Naive thymus-derived CD8-positive, alpha-beta T cell (primary cell): ENCODE measurements at regions not wholly inside any gene's neighbourhood (a gene's known extent, or its start where the extent isn't known, plus 50 kb on each side); places are given as distances from the start of the nearest gene placed in this dataset.

Experiments
- ATAC-seq, 2 donors: fragments of 150-1000 bp; cut with Tn5 transposase in 1 of 2; sonication (Bioruptor Pico), chemical (Tn5 transposase) in 1 of 2; 1 replicate in 1 of 2; 2 replicates in 1 of 2; pipeline ENCODE4 v1.10.0; 2021; ENCODE audit warnings: mild to moderate bottlenecking in 2 of 2, moderate library complexity in 2 of 2
- POLR2A ChIA-PET: fragments of 350-600 bp; sonication (Branson Sonifier 250); formaldehyde crosslinking; loops from one replicate; lab custom pipeline; 2021; ENCODE audit warnings: antibody characterized with exemption; lab: Charles Lee
- DNase-seq, 10 donors: peaks; one replicate each; pipeline versions ENCODE4 v3.0.0 to v3.0.0-alpha.2; 2020 to 2022
- H3K27ac Mint-ChIP-seq, 10 donors: one replicate each; pipeline ENCODE4 v1.8.0; 2020 to 2022; ENCODE audit warnings: mild to moderate bottlenecking in 10 of 10, mixed read lengths in 10 of 10, moderate library complexity in 4 of 10, inconsistent platforms in 1 of 10
- H3K27me3 Mint-ChIP-seq, 5 donors: one replicate each; pipeline ENCODE4 v1.8.0; 2021 to 2022; ENCODE audit warnings: mixed read lengths in 5 of 5
- H3K36me3 Mint-ChIP-seq, 3 donors: one replicate each; pipeline ENCODE4 v1.8.0; 2020 to 2022; ENCODE audit warnings: mixed read lengths in 3 of 3, mild to moderate bottlenecking in 2 of 3, inconsistent platforms in 1 of 3
- H3K4me1 Mint-ChIP-seq, 4 donors: one replicate each; pipeline ENCODE4 v1.8.0; 2021 to 2022; ENCODE audit warnings: mixed read lengths in 4 of 4
- H3K4me3 Mint-ChIP-seq, 10 donors: one replicate each; pipeline ENCODE4 v1.8.0; 2020 to 2022; ENCODE audit warnings: mild to moderate bottlenecking in 10 of 10, mixed read lengths in 10 of 10, moderate library complexity in 6 of 10, inconsistent platforms in 1 of 10
- H3K9me3 Mint-ChIP-seq, 9 donors: one replicate each; pipeline ENCODE4 v1.8.0; 2020 to 2022; ENCODE audit warnings: mixed read lengths in 9 of 9, mild to moderate bottlenecking in 3 of 9, inconsistent platforms in 1 of 9, moderate library complexity in 1 of 9

GRCh38 chr4:34709564-34709963 is 1534.8 kb downstream of the ARAP2 start:
- Mint-ChIP-seq H3K27me3 (no peaks in the 10 kb centered on the region), H3K4me1 (no peaks in the 10 kb centered on the region), H3K27ac (no peak overlapping the region), H3K4me3 (no peak overlapping the region), H3K9me3 (peaks cover 2 to 24% (median 12%) of the 10 kb centered on the region in 9 donors), H3K36me3 (no peaks in the 10 kb centered on the region)
- ATAC-seq = no peak
- POLR2A ChIA-PET = no interaction called here
- no peak for DNase-seq

DNA sequence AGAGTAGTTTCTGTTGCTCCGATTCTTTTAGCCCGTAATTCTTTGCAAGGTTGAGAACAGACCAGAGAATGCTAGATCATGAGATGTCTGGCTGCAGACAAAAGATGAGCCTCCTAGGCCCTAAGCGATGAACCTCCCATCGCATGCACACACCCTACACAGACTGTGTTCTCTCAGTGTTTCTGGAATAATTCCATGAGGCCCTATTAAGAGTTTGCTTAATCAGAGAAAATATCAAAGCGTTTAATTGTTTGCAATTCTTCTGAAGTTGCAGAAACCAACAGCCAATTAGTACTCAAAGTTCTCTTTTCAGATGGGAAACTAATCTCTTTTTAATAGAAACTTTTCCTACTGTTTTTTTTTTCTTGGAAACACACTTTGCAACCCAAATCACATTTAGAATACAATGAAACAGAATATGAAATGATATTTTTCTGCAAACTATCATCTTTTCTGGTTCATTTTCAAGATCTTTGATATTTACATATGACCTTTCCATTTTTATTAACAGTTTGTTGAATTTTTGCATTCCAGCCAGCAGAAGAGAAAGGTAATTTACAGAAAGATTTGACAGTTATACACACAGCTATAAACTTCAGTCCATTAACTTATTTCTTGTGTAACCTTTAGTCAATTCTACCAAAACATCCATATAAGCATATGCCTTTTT is 1525.6 kb downstream of the ARAP2 start:
- H3K27me3 Mint-ChIP-seq = no peaks in the 10 kb centered on the region
- no peak for DNase-seq
- H3K4me1 Mint-ChIP-seq = no peaks in the 10 kb centered on the region
- peaks cover 0 to 12% (median 0%) of the 10 kb centered on the region in 9 donors for H3K9me3 Mint-ChIP-seq
- no peak overlapping the region for H3K4me3 Mint-ChIP-seq
- POLR2A ChIA-PET = no interaction called here
- no peak for ATAC-seq
- no peaks in the 10 kb centered on the region for H3K36me3 Mint-ChIP-seq
- H3K27ac Mint-ChIP-seq = no peak overlapping the region

- H3K36me3 Mint-ChIP-seq = no peaks in the 10 kb centered on the region
- DNase-seq (no peak), ATAC-seq (no peak)
- no peaks in the 10 kb centered on the region for H3K4me1 Mint-ChIP-seq
- H3K9me3 Mint-ChIP-seq = peaks cover 0 to 8% (median 0%) of the 10 kb centered on the region in 9 donors
- no peaks in the 10 kb centered on the region for H3K27me3 Mint-ChIP-seq
- no peak overlapping the region for H3K27ac Mint-ChIP-seq
- POLR2A ChIA-PET = no interaction called here
- no peak overlapping the region for H3K4me3 Mint-ChIP-seq
Observed at GRCh38 chr4:34720571-34720970, 1523.7 kb downstream of the ARAP2 start.

GRCh38 chr4:34721835-34722234 is 1522.5 kb downstream of the ARAP2 start:
- no peak overlapping the region for H3K4me3 Mint-ChIP-seq
- no peaks in the 10 kb centered on the region for H3K27me3 Mint-ChIP-seq
- no peaks in the 10 kb centered on the region for H3K4me1 Mint-ChIP-seq
- DNase-seq (no peak), ATAC-seq (no peak)
- H3K36me3 Mint-ChIP-seq = no peaks in the 10 kb centered on the region
- no peak overlapping the region for H3K27ac Mint-ChIP-seq
- POLR2A ChIA-PET = no interaction called here
- H3K9me3 Mint-ChIP-seq = peaks cover 0 to 11% (median 0%) of the 10 kb centered on the region in 9 donors

DNA sequence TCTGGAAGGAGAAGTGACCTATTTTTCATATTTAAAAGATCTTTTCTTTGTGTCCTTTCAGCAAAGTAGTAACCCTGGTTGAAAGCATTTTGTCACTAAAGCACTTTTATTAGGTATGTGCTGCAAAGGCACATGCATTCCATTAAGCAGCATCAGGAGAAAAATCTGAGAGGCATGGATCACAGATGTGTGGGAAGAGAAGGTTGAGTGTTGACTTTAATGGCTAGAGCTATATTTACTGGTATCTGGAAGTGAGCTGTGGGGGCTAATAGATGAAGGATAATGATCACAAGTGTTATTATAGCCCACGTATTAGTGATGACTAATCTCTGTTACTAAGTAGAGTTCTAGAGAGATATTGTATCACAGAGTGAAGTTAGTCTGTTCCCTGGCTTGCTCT is 1520.7 kb downstream of the ARAP2 start:
- Mint-ChIP-seq H3K9me3 (peaks cover 0 to 11% (median 0%) of the 10 kb centered on the region in 9 donors), H3K4me1 (no peaks in the 10 kb centered on the region)
- no peak for ATAC-seq

GRCh38 chr4:34724491-34724890 is 1519.8 kb downstream of the ARAP2 start:
- H3K4me1 Mint-ChIP-seq = no peaks in the 10 kb centered on the region
- POLR2A ChIA-PET = no interaction called here
- H3K9me3 Mint-ChIP-seq = peaks cover 0 to 11% (median 0%) of the 10 kb centered on the region in 9 donors
- H3K27ac Mint-ChIP-seq = no peak overlapping the region
- DNase-seq (no peak), ATAC-seq (no peak)
- no peak overlapping the region for H3K4me3 Mint-ChIP-seq
- H3K27me3 Mint-ChIP-seq = no peaks in the 10 kb centered on the region
- H3K36me3 Mint-ChIP-seq = no peaks in the 10 kb centered on the region

More for the DNA sequence above, 1520.7 kb downstream of the ARAP2 start:
- no peaks in the 10 kb centered on the region for H3K36me3 Mint-ChIP-seq
- DNase-seq = no peak
- POLR2A ChIA-PET = no interaction called here
- no peaks in the 10 kb centered on the region for H3K27me3 Mint-ChIP-seq
- H3K4me3 Mint-ChIP-seq = no peak overlapping the region
- H3K27ac Mint-ChIP-seq = no peak overlapping the region

- no peak for ATAC-seq
Observed at GRCh38 chr4:34731070-34731469, 1513.2 kb downstream of the ARAP2 start.

GRCh38 chr4:34732176-34732950 is 1512.0 kb downstream of the ARAP2 start:
- H3K27ac Mint-ChIP-seq = no peak overlapping the region
- no peak overlapping the region for H3K4me3 Mint-ChIP-seq
- H3K4me1 Mint-ChIP-seq = no peaks in the 10 kb centered on the region
- H3K9me3 Mint-ChIP-seq = peaks cover 0 to 5% (median 0%) of the 10 kb centered on the region in 9 donors
- no peak for ATAC-seq
- no peaks in the 10 kb centered on the region for H3K27me3 Mint-ChIP-seq
- POLR2A ChIA-PET = no interaction called here
- DNase-seq = no peak
- no peaks in the 10 kb centered on the region for H3K36me3 Mint-ChIP-seq

More at GRCh38 chr4:34731070-34731469, 1513.2 kb downstream of the ARAP2 start:
- POLR2A ChIA-PET = no interaction called here
- Mint-ChIP-seq H3K27ac (no peak overlapping the region), H3K4me1 (no peaks in the 10 kb centered on the region), H3K27me3 (no peaks in the 10 kb centered on the region), H3K4me3 (no peak overlapping the region), H3K9me3 (peaks cover 0 to 5% (median 0%) of the 10 kb centered on the region in 9 donors), H3K36me3 (no peaks in the 10 kb centered on the region)
- DNase-seq = no peak

DNA sequence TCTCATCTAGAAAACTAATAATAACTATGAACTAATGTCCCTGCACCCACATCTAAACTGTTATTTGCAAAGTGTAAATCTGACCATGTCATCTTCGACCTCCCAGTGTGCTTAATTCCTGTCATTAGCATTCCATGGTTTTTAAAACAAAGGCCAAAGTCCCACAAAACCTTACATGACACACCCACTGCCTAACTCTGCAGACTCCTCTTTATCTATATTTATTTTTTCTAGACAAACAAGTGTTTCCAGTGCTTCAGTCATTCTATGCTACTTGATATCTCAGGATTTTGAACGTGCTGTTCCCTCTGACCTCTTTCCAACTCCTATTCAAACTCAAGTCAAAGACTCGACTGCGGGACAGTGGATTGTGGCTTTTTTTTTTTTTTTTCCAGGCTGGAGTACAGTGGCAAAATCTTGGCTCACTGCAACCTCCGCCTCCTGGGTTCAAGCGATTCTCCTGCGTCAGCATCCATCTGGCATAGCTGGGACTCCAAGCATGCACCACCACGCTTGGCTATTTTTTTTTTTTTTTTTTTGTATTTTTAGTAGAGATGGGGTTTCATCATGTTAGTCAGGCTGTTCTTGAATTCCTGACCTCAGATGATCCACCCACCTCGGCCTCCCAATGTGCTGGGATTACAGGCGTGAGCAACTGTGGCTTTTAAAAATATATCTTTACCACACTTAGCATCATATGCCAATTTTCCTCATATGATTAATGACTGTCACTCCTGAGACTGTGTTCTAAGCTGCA is 1511.0 kb downstream of the ARAP2 start:
- H3K9me3 Mint-ChIP-seq = peaks cover 0 to 5% (median 0%) of the 10 kb centered on the region in 9 donors
- no peaks in the 10 kb centered on the region for H3K36me3 Mint-ChIP-seq
- H3K4me1 Mint-ChIP-seq = no peaks in the 10 kb centered on the region
- no peak overlapping the region for H3K4me3 Mint-ChIP-seq
- POLR2A ChIA-PET = no interaction called here
- H3K27me3 Mint-ChIP-seq = no peaks in the 10 kb centered on the region
- DNase-seq = no peak
- no peak overlapping the region for H3K27ac Mint-ChIP-seq
- no peak for ATAC-seq

GRCh38 chr4:34766935-34767334 is 1477.4 kb downstream of the ARAP2 start:
- Mint-ChIP-seq H3K4me1 (no peaks in the 10 kb centered on the region), H3K36me3 (no peaks in the 10 kb centered on the region), H3K9me3 (peaks cover 0 to 17% (median 2%) of the 10 kb centered on the region in 9 donors), H3K27me3 (no peaks in the 10 kb centered on the region), H3K27ac (no peak overlapping the region), H3K4me3 (no peak overlapping the region)
- ATAC-seq (no peak), DNase-seq (no peak)
- POLR2A ChIA-PET = no interaction called here

GRCh38 chr4:34767407-34767806 is 1476.9 kb downstream of the ARAP2 start:
- H3K9me3 Mint-ChIP-seq = peaks cover 0 to 17% (median 3%) of the 10 kb centered on the region in 9 donors
- H3K36me3 Mint-ChIP-seq = no peaks in the 10 kb centered on the region
- H3K4me3 Mint-ChIP-seq = no peak overlapping the region
- POLR2A ChIA-PET = no interaction called here
- no peaks in the 10 kb centered on the region for H3K27me3 Mint-ChIP-seq
- ATAC-seq (no peak), DNase-seq (no peak)
- no peak overlapping the region for H3K27ac Mint-ChIP-seq
- H3K4me1 Mint-ChIP-seq = no peaks in the 10 kb centered on the region

DNA sequence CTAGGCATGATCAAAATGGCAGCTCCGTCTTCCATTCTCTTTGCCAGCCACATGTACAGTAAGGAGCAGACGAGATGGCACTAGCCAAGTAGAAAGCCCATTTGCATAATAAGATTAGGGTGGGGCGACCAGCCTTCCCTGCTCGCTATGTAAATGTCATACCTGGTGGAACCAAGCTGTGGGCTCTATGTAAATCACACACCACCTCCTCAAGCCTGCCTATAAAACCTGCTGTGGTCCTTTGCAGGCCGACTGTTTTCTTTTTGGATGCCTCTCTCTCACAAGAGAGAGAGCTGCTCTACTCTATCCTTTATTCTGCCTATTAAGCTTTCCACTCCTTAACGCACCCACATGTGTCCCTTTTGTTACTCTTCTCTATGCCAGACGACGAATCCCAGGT is 1472.7 kb downstream of the ARAP2 start:
- Mint-ChIP-seq H3K4me3 (no peak overlapping the region), H3K4me1 (no peaks in the 10 kb centered on the region), H3K27ac (no peak overlapping the region), H3K9me3 (peaks cover 0 to 17% (median 7%) of the 10 kb centered on the region in 9 donors), H3K27me3 (no peaks in the 10 kb centered on the region), H3K36me3 (peaks cover 0 to 4% (median 1%) of the 10 kb centered on the region in 3 donors)
- DNase-seq (no peak), ATAC-seq (no peak)
- POLR2A ChIA-PET = no interaction called here

DNA sequence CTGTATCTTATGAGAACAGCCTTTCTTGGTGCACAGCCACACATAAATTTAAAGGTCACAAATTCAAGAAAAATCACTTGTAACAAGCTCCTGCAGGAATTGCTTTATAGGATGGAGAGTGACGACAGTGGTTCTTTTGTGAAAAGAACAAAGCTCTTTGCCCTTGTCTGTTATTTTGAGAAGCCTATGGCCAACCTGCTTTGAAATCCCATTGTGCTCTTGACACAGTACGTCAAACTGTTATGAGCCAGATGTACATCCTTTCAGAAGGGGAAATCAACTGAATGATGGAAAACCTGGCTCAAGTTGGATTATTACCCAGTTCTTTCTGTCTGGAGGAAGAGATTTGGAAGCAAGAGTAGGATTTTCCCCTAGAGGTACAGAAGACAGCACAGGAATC is 1454.2 kb downstream of the ARAP2 start:
- Mint-ChIP-seq H3K36me3 (no peaks in the 10 kb centered on the region), H3K27me3 (no peaks in the 10 kb centered on the region), H3K4me3 (no peak overlapping the region), H3K27ac (no peak overlapping the region), H3K9me3 (peaks cover 0 to 23% (median 12%) of the 10 kb centered on the region in 9 donors), H3K4me1 (no peaks in the 10 kb centered on the region)
- POLR2A ChIA-PET = no interaction called here
- ATAC-seq = no peak
- DNase-seq = no peak
